GM21526 (cell line): ENCODE measurements at regions not wholly inside any gene's neighbourhood (a gene's known extent, or its start where the extent isn't known, plus 50 kb on each side); places are given as distances from the start of the nearest gene placed in this dataset.
"Not testable (repeated sequence)": the region's sequence is repeated elsewhere in the genome, so short reads cannot be mapped to it uniquely, and the experiment has no call there.

Source experiments
- ATAC-seq: cut with Tn5 transposase; IDR thresholded peaks from one replicate; pipeline ENCODE4 v1.9.1; 2021; ENCODE audit warnings: moderate library complexity; ENCODE audit not compliant: unreplicated experiment, low FRiP score

- ATAC-seq, result not testable (repeated sequence)
Measured at GRCh38 chr6:43925636-43926139, 155.7 kb downstream of the VEGFA start.

DNA sequence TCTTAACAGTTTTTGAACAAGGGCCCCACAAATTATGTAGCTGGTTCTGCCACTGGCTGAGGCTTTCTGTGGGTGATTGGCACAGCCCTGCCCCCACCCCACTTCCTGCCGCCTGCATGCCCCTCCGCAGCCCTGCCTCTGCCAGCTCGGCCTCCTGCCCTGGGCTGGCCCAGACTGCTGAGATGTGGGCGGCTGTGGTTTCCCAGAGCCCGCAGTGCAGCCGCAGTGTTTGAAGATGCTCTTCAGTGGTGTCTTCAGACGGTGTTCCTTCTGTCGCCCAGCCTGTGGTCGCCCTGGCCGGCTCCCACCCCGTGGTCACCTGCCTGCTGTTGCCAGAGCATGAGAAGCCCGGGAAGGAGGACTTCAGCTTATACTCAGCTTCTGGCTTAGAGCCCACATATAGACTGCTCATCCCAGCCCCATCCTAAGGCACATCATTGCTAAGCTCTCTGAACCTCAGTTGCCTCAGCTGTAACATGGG is 154.3 kb downstream of the VEGFA start:
- ATAC-seq, result no peak

DNA sequence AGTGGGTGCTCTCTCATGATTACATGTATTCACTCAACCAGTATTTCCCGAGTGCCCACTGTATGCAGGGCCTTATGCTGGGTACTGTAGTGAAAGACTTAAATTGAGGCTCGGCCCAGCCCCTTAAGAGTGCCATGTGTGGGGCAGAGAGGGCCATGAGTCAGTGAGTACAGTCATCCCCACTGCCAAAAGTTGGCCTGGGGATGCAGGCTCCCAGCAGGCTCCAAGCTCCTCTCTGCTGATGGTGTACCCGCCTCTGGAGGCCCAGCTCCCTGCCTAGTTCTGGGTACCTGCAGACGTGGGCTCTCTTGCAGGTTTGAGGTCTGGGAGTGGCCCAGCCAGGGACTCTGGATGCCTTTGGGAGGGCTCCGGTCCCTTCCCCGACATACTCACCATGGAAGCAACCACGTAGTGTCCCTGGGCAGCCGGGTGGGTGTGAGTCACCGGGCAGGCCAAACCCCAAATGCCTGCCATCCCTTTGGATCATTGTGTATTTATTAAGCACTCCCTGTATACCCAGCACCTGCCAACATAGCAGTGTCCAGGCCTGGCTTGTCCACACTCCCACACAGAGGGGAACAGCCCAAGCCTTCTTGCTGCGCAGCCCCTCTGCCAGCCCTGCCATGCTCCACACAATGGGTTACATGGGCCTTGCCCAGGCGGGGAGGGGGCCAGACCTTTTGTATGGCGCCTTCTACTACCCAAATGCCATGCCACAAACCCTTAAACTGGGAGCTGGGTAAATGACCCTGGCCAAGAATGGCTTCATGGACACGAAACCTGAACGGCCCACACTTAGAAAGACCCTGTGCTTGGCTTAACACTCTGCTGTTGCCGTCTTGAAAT is 153.6 kb downstream of the VEGFA start:
- ATAC-seq, result no peak

- no peak for ATAC-seq
Measured at GRCh38 chr6:43922426-43923375, 152.7 kb downstream of the VEGFA start.

GRCh38 chr6:43921548-43922425 is 151.8 kb downstream of the VEGFA start:
- no peak for ATAC-seq

GRCh38 chr6:43921039-43921438 is 151.0 kb downstream of the VEGFA start:
- ATAC-seq, result no peak

DNA sequence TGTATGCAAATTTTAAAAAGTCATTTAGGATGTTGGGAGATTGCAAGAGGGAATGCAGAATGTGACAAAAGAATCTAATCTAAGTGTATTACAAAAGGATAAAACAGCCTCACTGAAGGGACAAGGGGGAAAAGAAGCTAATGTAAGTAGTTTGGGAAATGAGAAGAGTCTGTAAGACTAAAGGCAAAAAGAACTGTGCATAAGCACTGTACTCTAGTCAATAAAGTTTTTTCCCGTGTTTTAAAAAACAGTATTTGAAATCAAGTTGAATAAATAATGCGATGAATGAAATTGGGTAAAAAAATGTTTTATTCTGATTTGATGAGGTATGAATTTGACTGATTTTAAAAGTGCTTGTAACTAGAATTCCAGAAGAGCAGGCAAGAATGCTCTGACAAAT is 149.8 kb downstream of the VEGFA start:
- no peak for ATAC-seq

DNA sequence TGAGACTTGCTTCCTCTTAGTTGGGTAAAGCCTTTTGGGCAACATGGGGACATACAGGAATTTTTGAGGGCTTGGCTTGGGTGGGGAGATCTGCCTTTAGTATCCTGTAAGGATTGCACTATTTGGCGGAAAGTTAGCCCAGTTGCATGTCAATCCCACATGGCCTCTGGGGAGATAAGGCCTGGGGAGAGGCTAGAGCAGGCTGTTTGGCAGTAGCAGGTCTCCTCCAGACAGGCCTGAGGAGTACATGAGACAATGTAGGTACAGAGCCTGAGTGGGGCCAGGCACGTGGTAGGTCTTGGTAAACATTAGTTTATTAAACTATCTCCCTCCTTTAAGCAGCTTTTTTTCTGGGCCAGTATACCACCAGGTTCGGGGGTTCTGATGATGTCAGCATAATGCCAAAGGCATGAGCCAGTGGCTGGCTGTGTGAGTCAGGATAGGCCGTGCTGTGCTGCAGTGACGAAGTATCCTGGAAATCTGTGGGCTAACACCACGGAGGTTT is 147.9 kb downstream of the VEGFA start:
- no peak for ATAC-seq

DNA sequence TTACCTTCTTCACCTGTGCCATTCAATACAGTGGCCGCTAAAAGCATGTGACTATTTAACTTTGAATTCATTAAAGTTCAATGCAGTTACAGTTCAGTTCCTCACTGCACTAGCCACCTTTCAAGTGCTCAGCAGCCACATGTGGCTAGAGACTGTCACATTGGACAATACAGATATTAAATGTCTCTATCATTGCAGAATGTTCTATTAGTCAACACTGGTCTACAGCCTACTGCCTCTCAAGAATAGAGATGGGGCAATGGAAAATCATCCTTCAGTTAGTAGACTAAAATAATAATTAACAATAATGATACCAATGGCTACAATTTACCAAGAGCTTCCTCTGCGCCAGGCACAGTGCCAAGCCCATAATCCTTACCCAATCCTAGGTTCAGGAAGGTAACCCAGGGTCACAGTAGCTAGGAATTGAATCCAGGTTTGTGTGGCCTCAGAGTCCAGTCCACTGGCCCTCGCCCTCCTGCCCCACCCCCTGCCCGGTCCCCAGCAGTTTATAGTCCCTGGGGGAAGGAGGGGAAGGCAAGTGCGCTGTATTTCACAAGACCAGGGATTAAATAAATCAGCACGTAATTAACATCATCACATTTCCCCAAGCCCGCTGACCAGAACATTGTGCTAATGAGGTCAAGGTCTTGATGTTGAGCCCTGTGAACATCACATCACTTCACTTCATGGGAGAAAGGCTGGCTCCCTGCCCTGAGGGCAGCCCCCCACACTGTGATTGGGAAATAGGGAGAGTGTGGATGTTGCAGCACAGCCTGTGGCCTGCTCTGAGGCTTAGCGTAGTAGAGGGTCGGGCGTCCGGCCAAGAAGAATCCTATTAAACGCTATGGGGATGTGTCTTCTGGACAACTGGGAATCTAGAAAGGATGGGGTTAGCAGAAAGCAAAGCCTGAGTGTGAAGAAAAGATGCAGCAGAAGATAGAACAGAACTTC is 147.2 kb downstream of the VEGFA start:
- no peak for ATAC-seq

GRCh38 chr6:43915986-43916923 is 146.2 kb downstream of the VEGFA start:
- no peak for ATAC-seq

- ATAC-seq, result no peak
Measured at GRCh38 chr6:43915208-43915869, 145.3 kb downstream of the VEGFA start.

DNA sequence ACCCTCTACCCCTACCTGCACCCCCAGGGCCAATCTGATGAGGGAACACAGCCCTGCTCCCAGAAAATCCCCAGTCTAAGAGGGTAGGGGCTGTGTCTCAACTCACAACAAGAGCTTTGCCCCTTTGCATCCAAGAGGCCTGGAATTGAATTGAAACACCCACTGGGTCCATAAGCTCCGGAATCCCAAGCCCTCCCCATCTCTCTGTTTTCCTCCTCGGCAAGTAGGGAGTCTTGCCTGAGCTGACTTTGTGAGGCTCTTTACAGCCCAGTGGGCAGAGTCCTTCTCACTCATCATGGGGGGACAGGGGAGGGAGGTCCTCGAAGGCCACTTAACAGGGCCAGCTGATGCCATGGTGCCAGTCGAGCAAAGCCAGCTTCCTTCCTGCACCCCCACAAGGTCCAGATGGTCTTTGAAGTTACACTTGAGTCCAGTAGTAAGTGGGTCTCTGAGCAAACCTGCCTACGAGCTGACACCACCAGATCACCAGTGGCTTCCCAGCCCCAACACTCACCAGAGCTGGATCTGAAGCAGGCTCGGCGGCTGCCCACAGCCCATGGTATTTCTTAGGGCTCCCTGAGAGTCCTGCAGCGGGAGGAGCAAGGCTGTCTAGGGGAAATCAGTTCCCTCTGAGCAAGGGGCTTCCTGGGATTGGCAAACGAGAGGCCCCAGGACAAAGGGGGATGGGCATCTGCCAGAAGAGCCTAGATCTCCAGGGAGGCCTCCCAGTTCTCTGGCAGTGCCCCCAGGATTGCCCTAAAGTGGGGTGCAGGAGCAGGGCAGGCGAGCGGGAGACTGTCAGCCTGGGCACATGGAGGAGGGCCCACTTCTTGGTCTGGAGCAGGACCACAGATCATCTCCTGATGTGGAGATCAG is 144.5 kb downstream of the VEGFA start:
- ATAC-seq, result no peak

- ATAC-seq, result no peak
Measured at GRCh38 chr6:43913375-43914271, 143.6 kb downstream of the VEGFA start.

- ATAC-seq, result no peak
Measured at GRCh38 chr6:43912598-43913371, 142.8 kb downstream of the VEGFA start.
